ENCODE measurements at regions not wholly inside any gene's neighbourhood (a gene's known extent, or its start where the extent isn't known, plus 50 kb on each side); places are given as distances from the start of the nearest gene placed in this dataset.

GRCh38 chr3:74349015-74349414 lies 265.4 kb downstream of the CNTN3 start (continued):
- TF ChIP-seq LARP7 (IDR thresholded peaks at IDR 0.05) = no peak
- no peak for TF ChIP-seq NFIC (IDR thresholded peaks at IDR 0.05; ENCODE audit: low read depth, low read length)

- no peak overlapping the region for H2AFZ ChIP-seq (ENCODE audit: control insufficient read depth, low read depth, low read length)
- no peak overlapping the region for H3K4me2 ChIP-seq (ENCODE audit: control insufficient read depth, insufficient read depth)
- no peaks in the 10 kb centered on the region for H3K27me3 ChIP-seq (replicated peaks in 1 of 2; ENCODE audit: control insufficient read depth in 2 of 2, insufficient read depth in 2 of 2, low read length in 1 of 2)
- intact Hi-C loops (cut with micrococcal nuclease; ENCODE audit: unreplicated experiment) (no loop called here), in situ Hi-C loops (cut with MboI) (no loop called here)
- no peaks in the 10 kb centered on the region for H3K9me3 ChIP-seq (replicated peaks; ENCODE audit: control insufficient read depth, insufficient read depth, low read length)
- H3K27ac ChIP-seq (ENCODE audit: control insufficient read depth, insufficient read depth) = no peak overlapping the region
- ChIA-PET SMC1A (ENCODE audit: uncharacterized antibody, unreplicated experiment) (no interaction called here), RAD21 (ENCODE audit: unreplicated experiment) (no interaction called here), CTCF (no interaction called here), POLR2A (no interaction called here)
- DNase-seq (ENCODE audit: low read depth, low spot score) (no peak), ATAC-seq (no peak), FAIRE-seq (no peak)
- H3K9ac ChIP-seq (ENCODE audit: control insufficient read depth, insufficient read depth, low read length) = no peak overlapping the region
- no TSS peak for BruUV-seq (replicated peaks)
- H3K4me3 ChIP-seq = no peak overlapping the region
- H4K20me1 ChIP-seq (ENCODE audit: control insufficient read depth, insufficient read depth) = no peaks in the 10 kb centered on the region
- no peaks in the 10 kb centered on the region for H3K4me1 ChIP-seq (ENCODE audit: control insufficient read depth, insufficient read depth, low read length)
- no peaks in the 10 kb centered on the region for H3K36me3 ChIP-seq (ENCODE audit: control insufficient read depth in 2 of 2, insufficient read depth in 2 of 2, low read length in 1 of 2)
- no peaks in the 10 kb centered on the region for H3K79me2 ChIP-seq (ENCODE audit: control insufficient read depth, insufficient read depth, low read length)
- 43% methylated on average over 2 of the region's 2 CpGs for WGBS (ENCODE audit: insufficient coverage, insufficient replicate concordance, low lambda C conversion rate, missing lambda C conversion rate)
- TF ChIP-seq NRF1 (conservative IDR thresholded peaks at IDR 0.05; ENCODE audit: low read depth, low read length) = no peak
Measured at GRCh38 chr3:74347563-74348268, 266.7 kb downstream of the CNTN3 start.

GRCh38 chr3:74346896-74347295 lies 267.6 kb downstream of the CNTN3 start:
- RAD21 ChIA-PET (ENCODE audit: unreplicated experiment) = no interaction called here
- Histone ChIP-seq H3K36me3 (ENCODE audit: control insufficient read depth in 2 of 2, insufficient read depth in 2 of 2, low read length in 1 of 2) (no peaks in the 10 kb centered on the region), H3K27me3 (replicated peaks in 1 of 2; ENCODE audit: control insufficient read depth in 2 of 2, insufficient read depth in 2 of 2, low read length in 1 of 2) (no peaks in the 10 kb centered on the region), H3K79me2 (ENCODE audit: control insufficient read depth, insufficient read depth, low read length) (no peaks in the 10 kb centered on the region), H3K4me2 (ENCODE audit: control insufficient read depth, insufficient read depth) (no peak overlapping the region), H3K27ac (ENCODE audit: control insufficient read depth, insufficient read depth) (no peak overlapping the region), H3K4me3 (no peak overlapping the region), H3K9me3 (replicated peaks; ENCODE audit: control insufficient read depth, insufficient read depth, low read length) (no peaks in the 10 kb centered on the region), H4K20me1 (ENCODE audit: control insufficient read depth, insufficient read depth) (no peaks in the 10 kb centered on the region), H3K9ac (ENCODE audit: control insufficient read depth, insufficient read depth, low read length) (no peak overlapping the region), H2AFZ (ENCODE audit: control insufficient read depth, low read depth, low read length) (no peak overlapping the region), H3K4me1 (ENCODE audit: control insufficient read depth, insufficient read depth, low read length) (no peaks in the 10 kb centered on the region)
- SMC1A ChIA-PET (ENCODE audit: uncharacterized antibody, unreplicated experiment) = no interaction called here
- intact Hi-C loops (cut with micrococcal nuclease; ENCODE audit: unreplicated experiment) = no loop called here
- WGBS (ENCODE audit: insufficient coverage, insufficient replicate concordance, low lambda C conversion rate, missing lambda C conversion rate) = 35% methylated on average over 3 of the region's 3 CpGs
- no TSS peak for BruUV-seq (replicated peaks)
- DNase-seq (ENCODE audit: low read depth, low spot score) = no peak
- TF ChIP-seq NBN (IDR thresholded peaks at IDR 0.05) = no peak
- TF ChIP-seq SP1 (IDR thresholded peaks at IDR 0.05; ENCODE audit: low read depth, low read length) = no peak
- TF ChIP-seq MYC (IDR thresholded peaks at IDR 0.05; ENCODE audit: insufficient read depth, insufficient read length, insufficient replicate concordance, low read length, severe bottlenecking) = no peak
- TF ChIP-seq MTA3 (IDR thresholded peaks at IDR 0.05; ENCODE audit: borderline replicate concordance, low read length) = no peak
- TF ChIP-seq ZZZ3 (IDR thresholded peaks at IDR 0.05; ENCODE audit: control insufficient read depth, insufficient read length, low read depth) = no peak
- no peak for TF ChIP-seq RAD21 (IDR thresholded peaks at IDR 0.05; ENCODE audit: insufficient read depth, low read depth, low read length)
- no peak for TF ChIP-seq POU2F2 (IDR thresholded peaks at IDR 0.05; ENCODE audit: borderline replicate concordance, low read depth, low read length)
- FAIRE-seq = no peak
- CTCF ChIA-PET = no interaction called here
- in situ Hi-C loops (cut with MboI) = no loop called here
- ATAC-seq = no peak
- POLR2A ChIA-PET = no interaction called here

Measured in GM12878 (cell line).